Activated T-helper 1 cell treated with anti-CD3 and anti-CD28 coated beads, Interleukin-2, amount 50 U/mL, for 16 hours (primary cell): ENCODE measurements at regions not wholly inside any gene's neighbourhood (a gene's known extent, or its start where the extent isn't known, plus 50 kb on each side); places are given as distances from the start of the nearest gene placed in this dataset.

ENCODE experiments used
- DNase-seq, 2 donors: peaks; one replicate each; pipeline ENCODE4 v3.0.0-alpha.2; 2020; ENCODE audit warnings: low read depth in 1 of 2, low spot score in 1 of 2

GRCh38 chr2:17084877-17085276 is 419.2 kb upstream of the CYRIA start:
- DNase-seq: no peak

- DNase-seq: no peak
Observed at GRCh38 chr2:17083902-17084301, 418.3 kb upstream of the CYRIA start.

GRCh38 chr2:17079262-17079661 is 413.6 kb upstream of the CYRIA start:
- no peak for DNase-seq

GRCh38 chr2:17076533-17076932 is 410.9 kb upstream of the CYRIA start:
- DNase-seq: no peak

GRCh38 chr2:17070711-17071110 is 405.1 kb upstream of the CYRIA start:
- DNase-seq: no peak

- no peak for DNase-seq
Observed at GRCh38 chr2:17069564-17069963, 403.9 kb upstream of the CYRIA start.

GRCh38 chr2:17068021-17068420 is 402.4 kb upstream of the CYRIA start:
- no peak for DNase-seq

- no peak for DNase-seq
Observed at GRCh38 chr2:17065536-17065935, 399.9 kb upstream of the CYRIA start.

GRCh38 chr2:17061028-17061427 is 395.4 kb upstream of the CYRIA start:
- DNase-seq: no peak

- no peak for DNase-seq
Observed at GRCh38 chr2:17059458-17059857, 393.8 kb upstream of the CYRIA start.

- DNase-seq: no peak
Observed at GRCh38 chr2:17058772-17059402, 393.3 kb upstream of the CYRIA start.

- DNase-seq: no peak
Observed at GRCh38 chr2:17057109-17058017, 391.7 kb upstream of the CYRIA start.

GRCh38 chr2:17056236-17056635 is 390.6 kb upstream of the CYRIA start:
- no peak for DNase-seq

GRCh38 chr2:17052001-17052400 is 386.4 kb upstream of the CYRIA start:
- no peak for DNase-seq

- DNase-seq: no peak
Observed at GRCh38 chr2:17051538-17051937, 385.9 kb upstream of the CYRIA start.

GRCh38 chr2:17043173-17043572 is 377.5 kb upstream of the CYRIA start:
- DNase-seq: no peak

GRCh38 chr2:17036361-17036760 is 370.7 kb upstream of the CYRIA start:
- no peak for DNase-seq

GRCh38 chr2:17035010-17035409 is 369.4 kb upstream of the CYRIA start:
- no peak for DNase-seq

- DNase-seq: no peak
Observed at GRCh38 chr2:17030047-17030446, 364.4 kb upstream of the CYRIA start.

GRCh38 chr2:17012297-17012696 is 346.7 kb upstream of the CYRIA start:
- DNase-seq: no peak

- no peak for DNase-seq
Observed at GRCh38 chr2:17010104-17010503, 344.5 kb upstream of the CYRIA start.

GRCh38 chr2:17000184-17000482 is 334.5 kb upstream of the CYRIA start:
- no peak for DNase-seq
